ENCODE measurements at regions not wholly inside any gene's neighbourhood (a gene's known extent, or its start where the extent isn't known, plus 50 kb on each side); places are given as distances from the start of the nearest gene placed in this dataset.
"Not testable (repeated sequence)": the region's sequence is repeated elsewhere in the genome, so short reads cannot be mapped to it uniquely, and the experiment has no call there.

- intact Hi-C loops (cut with micrococcal nuclease): no loop called here
Observed at GRCh38 chr1:213416461-213417224, 365.6 kb downstream of the RPS6KC1 start.

GRCh38 chr1:213417225-213417820 lies 366.3 kb downstream of the RPS6KC1 start:
- intact Hi-C loops (cut with micrococcal nuclease): no loop called here

- intact Hi-C loops (cut with micrococcal nuclease): no loop called here
Observed at GRCh38 chr1:213417846-213418245, 366.8 kb downstream of the RPS6KC1 start.

GRCh38 chr1:213418268-213419071 lies 367.4 kb downstream of the RPS6KC1 start:
- intact Hi-C loops (cut with micrococcal nuclease): no loop called here

- intact Hi-C loops (cut with micrococcal nuclease): no loop called here
Observed at GRCh38 chr1:213419401-213420030, 368.5 kb downstream of the RPS6KC1 start.

DNA sequence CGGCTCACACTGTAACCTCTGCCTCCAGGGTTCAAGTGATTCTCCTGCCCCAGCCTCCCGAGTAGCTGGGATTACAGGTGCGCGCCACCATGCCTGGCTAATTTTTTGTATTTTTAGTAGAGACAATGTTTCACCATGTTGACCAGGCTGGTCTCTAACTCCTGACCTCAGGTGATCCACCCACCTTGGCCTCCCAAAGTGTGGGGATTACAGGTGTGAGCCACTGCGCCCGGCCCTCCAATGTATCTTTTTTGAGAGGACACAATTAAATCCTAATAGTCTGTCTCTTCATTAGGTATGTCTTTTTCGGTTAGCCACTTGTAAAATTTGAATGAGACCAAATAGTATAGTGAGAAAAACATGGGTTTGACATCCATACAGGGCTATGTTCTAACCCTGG lies 370.1 kb downstream of the RPS6KC1 start:
- intact Hi-C loops (cut with micrococcal nuclease): not testable (repeated sequence)

DNA sequence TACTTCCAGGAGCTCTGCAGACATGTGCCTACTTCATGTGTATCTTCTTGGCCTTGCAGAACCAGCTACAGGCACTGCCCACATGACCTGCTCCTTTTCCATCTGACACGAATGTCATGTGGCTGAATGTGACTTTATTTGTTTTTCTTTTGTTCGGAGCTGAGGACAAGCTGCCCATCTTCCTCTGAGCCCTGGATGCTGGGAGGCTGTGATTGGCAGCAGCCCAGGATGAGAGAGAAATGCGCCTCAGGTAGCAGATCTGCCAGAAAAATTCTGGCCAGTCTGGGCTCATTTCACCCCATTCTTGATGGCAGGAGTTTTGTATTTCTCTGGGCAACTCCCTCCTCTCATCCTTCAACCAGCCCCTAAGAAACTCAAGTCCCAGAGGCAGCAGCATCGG lies 372.0 kb downstream of the RPS6KC1 start:
- intact Hi-C loops (cut with micrococcal nuclease): no loop called here

GRCh38 chr1:213423605-213424004 lies 372.6 kb downstream of the RPS6KC1 start:
- intact Hi-C loops (cut with micrococcal nuclease): no loop called here

DNA sequence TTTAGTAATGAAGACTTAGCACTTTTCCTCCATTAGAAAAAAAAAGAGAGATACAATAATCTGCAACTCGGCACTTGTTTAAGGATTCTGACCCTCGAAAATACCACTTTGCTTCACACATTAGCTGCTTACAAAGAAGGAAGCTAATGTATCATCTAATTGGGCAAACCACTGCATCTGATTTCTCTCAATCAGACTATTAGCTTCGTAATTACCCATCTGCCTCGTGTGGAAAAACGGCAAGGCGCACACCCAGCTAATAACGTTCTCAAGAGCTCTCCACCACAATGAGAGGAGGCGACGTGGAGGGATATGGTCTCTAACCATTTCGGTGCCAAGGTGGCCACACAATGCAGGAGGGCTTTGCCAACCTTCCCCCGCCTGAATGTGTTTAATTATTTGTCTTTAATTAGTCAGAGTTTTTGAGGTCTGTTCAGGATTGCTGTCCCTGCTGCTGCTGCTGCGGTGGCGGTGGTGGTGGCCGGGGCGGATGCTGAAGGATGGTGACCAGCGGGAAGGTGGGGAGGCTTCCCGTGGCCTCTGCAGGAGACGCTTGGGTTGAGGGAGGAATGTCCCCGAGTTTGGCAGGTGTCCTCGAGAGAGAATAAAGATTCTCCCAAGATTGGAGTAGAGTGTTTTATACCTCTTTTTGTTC lies 374.5 kb downstream of the RPS6KC1 start:
- intact Hi-C loops (cut with micrococcal nuclease): no loop called here

DNA sequence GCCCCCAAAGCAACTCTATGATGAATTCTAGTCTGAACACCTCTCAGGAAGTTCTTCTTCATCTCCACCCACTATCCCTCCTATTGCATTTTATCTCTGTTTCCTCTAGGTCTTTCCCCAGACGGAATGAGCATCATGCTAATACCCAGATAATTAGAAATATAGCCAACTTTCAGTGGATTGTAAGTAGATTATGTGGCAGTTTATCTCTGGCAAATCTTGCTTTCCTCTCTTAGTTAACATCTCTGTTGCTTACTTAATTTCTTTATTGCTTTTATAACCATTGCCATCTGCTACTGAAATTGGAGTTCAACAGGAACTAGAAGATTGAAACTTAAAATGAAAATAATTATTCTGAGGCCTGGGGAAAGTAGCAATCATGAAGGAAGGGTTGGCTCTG lies 378.6 kb downstream of the RPS6KC1 start:
- intact Hi-C loops (cut with micrococcal nuclease): no loop called here

- intact Hi-C loops (cut with micrococcal nuclease): no loop called here
Observed at GRCh38 chr1:213435715-213436114, 384.7 kb downstream of the RPS6KC1 start.

DNA sequence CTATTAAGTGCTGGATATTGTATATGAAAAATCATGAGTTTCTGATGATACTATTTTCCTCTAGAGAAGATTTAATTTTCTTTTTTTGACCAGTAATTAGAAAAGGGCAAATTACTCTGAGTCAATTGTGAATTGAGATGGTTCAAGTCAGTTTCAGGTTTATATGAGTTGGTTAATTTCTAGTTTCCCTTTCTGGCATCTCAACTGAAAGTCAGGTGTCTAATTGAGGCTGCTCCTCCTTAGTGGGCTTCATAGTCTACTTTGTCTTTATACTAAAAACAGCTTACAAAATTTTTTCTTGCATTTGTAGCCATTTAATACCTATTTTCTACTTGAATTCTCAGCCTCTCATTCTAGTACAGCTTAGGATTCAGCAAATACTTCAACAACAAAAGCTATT lies 387.3 kb downstream of the RPS6KC1 start:
- intact Hi-C loops (cut with micrococcal nuclease): no loop called here

DNA sequence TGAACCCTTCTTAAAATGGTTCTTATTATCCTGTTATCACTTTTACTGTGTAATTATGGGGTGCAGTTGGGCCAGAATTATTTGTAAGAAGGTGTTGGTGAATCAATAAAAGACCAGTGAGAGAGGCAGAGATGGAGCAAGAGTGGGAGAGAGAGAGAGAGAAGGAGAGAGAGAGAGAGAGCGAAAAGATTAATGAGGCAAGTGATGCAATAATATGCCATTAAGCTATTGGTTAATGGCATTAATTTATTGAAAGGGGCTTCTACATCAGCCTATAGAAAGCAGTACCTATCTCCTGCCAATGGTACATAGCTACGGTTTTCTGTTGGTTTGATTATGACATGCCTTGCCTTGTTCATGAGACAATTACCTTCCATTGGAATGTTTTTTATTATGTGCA lies 388.7 kb downstream of the RPS6KC1 start:
- intact Hi-C loops (cut with micrococcal nuclease): no loop called here

DNA sequence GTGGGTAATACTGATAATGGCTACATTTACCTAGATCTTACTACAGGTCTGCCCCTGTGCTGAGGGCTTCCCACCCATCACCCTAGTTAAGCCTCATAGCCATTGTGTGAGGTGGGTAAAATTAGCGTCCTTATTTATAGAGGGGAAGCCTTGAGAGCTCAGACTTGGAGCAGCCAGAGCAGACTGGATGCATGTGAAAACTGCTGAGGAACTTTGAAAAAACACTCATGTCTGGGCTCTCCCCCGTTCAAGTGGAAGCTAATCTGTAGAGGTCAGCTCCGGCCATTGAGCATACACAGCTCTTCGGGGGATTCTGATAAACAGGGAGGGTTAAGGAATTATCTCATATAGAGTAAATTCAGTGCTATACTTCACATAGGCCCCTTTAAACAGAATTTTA lies 389.7 kb downstream of the RPS6KC1 start:
- intact Hi-C loops (cut with micrococcal nuclease): no loop called here

- intact Hi-C loops (cut with micrococcal nuclease): no loop called here
Observed at GRCh38 chr1:213443415-213443814, 392.4 kb downstream of the RPS6KC1 start.

- intact Hi-C loops (cut with micrococcal nuclease): no loop called here
Observed at GRCh38 chr1:213444224-213444623, 393.2 kb downstream of the RPS6KC1 start.

- intact Hi-C loops (cut with micrococcal nuclease): no loop called here
Observed at GRCh38 chr1:213446496-213446895, 395.5 kb downstream of the RPS6KC1 start.

DNA sequence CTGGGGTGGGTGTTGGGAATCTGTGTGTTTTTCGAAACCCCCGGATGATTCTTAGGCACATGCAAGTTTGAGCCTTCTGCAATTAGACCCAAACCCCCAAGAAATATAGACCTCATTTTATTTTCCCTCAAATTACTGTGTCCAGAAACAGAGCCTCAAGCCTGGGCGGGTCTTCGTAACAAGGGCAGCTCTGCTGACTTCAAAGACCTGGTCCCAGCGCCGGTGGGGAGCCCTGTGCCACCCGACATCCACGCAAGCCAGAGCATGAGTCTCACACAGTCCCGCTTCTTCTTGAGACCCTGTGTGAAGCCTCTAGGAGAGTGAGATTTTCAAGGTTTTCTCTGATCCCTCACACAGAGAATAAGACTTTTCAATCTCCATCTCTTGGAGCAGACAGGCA lies 397.3 kb downstream of the RPS6KC1 start:
- intact Hi-C loops (cut with micrococcal nuclease): no loop called here

DNA sequence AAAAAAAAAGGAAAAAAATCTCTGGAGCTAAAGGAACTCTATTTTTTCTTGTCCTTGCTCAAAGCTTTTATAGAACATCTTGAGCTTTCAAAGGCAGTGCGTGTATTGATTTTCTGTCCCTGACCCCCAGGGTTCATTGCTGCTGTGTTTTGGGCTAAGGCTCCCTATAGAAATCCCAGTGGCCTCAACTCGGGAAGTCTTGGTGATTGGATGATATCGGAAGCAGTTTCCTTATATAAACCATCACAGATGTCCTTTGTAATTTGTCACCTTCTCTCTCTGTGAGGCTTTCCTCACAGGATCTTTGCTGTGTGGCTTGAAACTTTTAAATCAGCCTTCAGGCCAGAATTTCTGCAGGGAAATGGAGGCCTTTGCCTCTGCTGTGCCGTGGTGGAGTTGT lies 397.7 kb downstream of the RPS6KC1 start:
- intact Hi-C loops (cut with micrococcal nuclease): no loop called here

- intact Hi-C loops (cut with micrococcal nuclease): no loop called here
Observed at GRCh38 chr1:213452501-213452900, 401.5 kb downstream of the RPS6KC1 start.

GRCh38 chr1:213457186-213457585 lies 406.1 kb downstream of the RPS6KC1 start:
- intact Hi-C loops (cut with micrococcal nuclease): no loop called here

All from T-helper 1 cell treated with Interleukin-12 subunit alpha and Interleukin-12 subunit beta and Interleukin-4 antibody, amounts not matched to agents 30 ng/mL and 1 ng/mL, for 36 hours (primary cell).